Neural crest cell (in vitro differentiated cells): ENCODE measurements at regions not wholly inside any gene's neighbourhood (a gene's known extent, or its start where the extent isn't known, plus 50 kb on each side); places are given as distances from the start of the nearest gene placed in this dataset.

ENCODE experiments used
- DNase-seq: peaks from one replicate; pipeline ENCODE4 v3.0.0; 2021; ENCODE audit warnings: low read depth, mixed read lengths, low spot score
- H3K27ac Mint-ChIP-seq: one replicate; pipeline ENCODE4 v1.8.0; 2021; ENCODE audit warnings: mild to moderate bottlenecking, mixed read lengths; ENCODE audit not compliant: unreplicated experiment
- H3K27me3 Mint-ChIP-seq: 2 replicates; pipeline ENCODE4 v1.8.0; 2021; ENCODE audit warnings: low read depth, mild to moderate bottlenecking, mixed read lengths
- H3K36me3 Mint-ChIP-seq: 2 replicates; pipeline ENCODE4 v1.8.0; 2021; ENCODE audit warnings: low read depth, mild to moderate bottlenecking, mixed read lengths
- H3K4me1 Mint-ChIP-seq: 2 replicates; pipeline ENCODE4 v1.8.0; 2021; ENCODE audit warnings: mixed read lengths
- H3K4me3 Mint-ChIP-seq: one replicate; pipeline ENCODE4 v1.8.0; 2021; ENCODE audit warnings: mild to moderate bottlenecking, mixed read lengths
- H3K9me3 Mint-ChIP-seq: 2 replicates; pipeline ENCODE4 v1.8.0; 2021; ENCODE audit warnings: mixed read lengths
- TF ChIP-seq, protein P1 (sequence below): fragments of 200-600 bp; sonication (generic); conservative IDR thresholded peaks from 2 replicates; pipeline ENCODE4 v1.5.0; 2021; ENCODE audit warnings: antibody characterized with exemption, mild to moderate bottlenecking

DNA sequence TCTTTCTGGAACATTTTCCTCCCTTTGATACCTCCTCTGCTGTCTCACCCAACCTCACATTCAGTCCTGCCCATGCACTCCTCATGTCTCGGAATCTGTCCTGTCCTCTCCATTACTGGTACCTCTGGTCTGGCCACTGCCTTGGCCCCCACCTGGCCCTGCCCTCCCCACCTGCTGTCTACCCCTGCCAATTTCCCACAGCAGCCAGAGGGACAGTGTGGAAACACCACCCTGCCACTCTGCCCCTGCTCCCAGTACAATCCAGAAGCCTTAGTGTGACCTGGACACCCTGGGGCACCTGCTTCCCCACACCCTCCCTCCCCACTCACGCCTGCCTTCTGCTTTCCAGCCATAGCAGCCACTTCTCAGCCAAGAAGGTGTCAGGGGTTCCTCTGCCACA lies 534.4 kb downstream of the MATN1 start:
- H3K36me3 Mint-ChIP-seq, result no peaks in the 10 kb centered on the region
- H3K27ac Mint-ChIP-seq, result no peak overlapping the region
- H3K4me1 Mint-ChIP-seq, result no peaks in the 10 kb centered on the region
- peaks cover 12% of the 10 kb centered on the region for H3K27me3 Mint-ChIP-seq
- H3K9me3 Mint-ChIP-seq, result no peaks in the 10 kb centered on the region
- H3K4me3 Mint-ChIP-seq, result no peak overlapping the region
- TF ChIP-seq, protein P1, sequence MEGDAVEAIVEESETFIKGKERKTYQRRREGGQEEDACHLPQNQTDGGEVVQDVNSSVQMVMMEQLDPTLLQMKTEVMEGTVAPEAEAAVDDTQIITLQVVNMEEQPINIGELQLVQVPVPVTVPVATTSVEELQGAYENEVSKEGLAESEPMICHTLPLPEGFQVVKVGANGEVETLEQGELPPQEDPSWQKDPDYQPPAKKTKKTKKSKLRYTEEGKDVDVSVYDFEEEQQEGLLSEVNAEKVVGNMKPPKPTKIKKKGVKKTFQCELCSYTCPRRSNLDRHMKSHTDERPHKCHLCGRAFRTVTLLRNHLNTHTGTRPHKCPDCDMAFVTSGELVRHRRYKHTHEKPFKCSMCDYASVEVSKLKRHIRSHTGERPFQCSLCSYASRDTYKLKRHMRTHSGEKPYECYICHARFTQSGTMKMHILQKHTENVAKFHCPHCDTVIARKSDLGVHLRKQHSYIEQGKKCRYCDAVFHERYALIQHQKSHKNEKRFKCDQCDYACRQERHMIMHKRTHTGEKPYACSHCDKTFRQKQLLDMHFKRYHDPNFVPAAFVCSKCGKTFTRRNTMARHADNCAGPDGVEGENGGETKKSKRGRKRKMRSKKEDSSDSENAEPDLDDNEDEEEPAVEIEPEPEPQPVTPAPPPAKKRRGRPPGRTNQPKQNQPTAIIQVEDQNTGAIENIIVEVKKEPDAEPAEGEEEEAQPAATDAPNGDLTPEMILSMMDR, result no peak
- no peak for DNase-seq

DNA sequence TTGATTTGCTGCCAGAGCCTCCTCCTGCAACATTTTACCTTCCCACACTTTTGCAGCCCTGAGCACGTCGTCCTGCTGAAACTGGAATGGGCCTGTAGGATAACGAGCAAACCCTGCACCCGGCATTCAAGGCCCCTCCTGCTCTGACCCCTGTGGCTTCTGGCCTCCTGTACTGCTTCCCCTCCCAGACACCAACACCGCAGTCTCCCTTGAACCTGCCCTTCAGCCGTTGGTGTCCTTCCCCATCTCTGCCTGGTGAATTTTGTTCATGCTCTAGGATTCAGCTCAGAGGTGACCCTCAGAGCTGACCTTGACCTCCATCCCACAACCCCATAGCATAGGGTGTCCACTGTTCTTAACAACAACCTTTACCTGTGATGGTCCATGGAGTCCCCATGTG lies 535.1 kb downstream of the MATN1 start:
- H3K36me3 Mint-ChIP-seq, result no peaks in the 10 kb centered on the region
- no peak overlapping the region for H3K27ac Mint-ChIP-seq
- no peaks in the 10 kb centered on the region for H3K4me1 Mint-ChIP-seq
- TF ChIP-seq, protein P1, result no peak
- peaks cover 9% of the 10 kb centered on the region for H3K27me3 Mint-ChIP-seq
- no peak overlapping the region for H3K4me3 Mint-ChIP-seq
- H3K9me3 Mint-ChIP-seq, result no peaks in the 10 kb centered on the region
- DNase-seq, result no peak

DNA sequence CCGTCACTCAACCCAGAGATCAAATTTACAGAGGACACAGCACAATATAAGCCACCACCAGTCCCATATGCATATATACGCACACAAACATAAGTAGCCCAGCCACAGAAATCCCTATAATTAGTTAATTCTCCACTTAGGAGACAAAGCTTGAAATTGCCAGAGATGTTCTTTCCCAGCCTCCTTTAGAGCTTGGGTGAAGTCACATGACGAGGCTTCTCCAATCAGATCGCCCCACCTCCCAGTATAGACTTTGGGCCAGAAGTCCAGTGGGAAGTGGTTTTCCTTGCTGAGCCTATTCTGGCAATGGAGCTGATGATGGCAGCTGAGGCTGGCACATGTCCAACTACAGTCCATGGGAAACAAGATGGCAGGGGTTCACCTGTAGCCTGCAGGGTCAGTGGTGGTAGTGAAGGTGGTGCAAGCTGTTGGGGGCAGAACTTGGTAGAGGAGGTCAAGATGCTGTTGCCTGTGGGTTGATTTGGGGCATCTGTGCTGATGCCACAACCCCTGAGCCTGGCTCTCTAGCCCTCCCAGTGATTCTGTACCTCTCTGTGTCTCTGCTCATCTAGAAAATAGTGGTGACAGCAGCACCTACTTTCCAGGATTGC lies 535.9 kb downstream of the MATN1 start:
- H3K4me3 Mint-ChIP-seq, result no peak overlapping the region
- H3K9me3 Mint-ChIP-seq, result no peaks in the 10 kb centered on the region
- TF ChIP-seq, protein P1, result no peak
- H3K36me3 Mint-ChIP-seq, result no peaks in the 10 kb centered on the region
- peaks cover 15% of the 10 kb centered on the region for H3K27me3 Mint-ChIP-seq
- DNase-seq, result no peak
- no peaks in the 10 kb centered on the region for H3K4me1 Mint-ChIP-seq
- no peak overlapping the region for H3K27ac Mint-ChIP-seq

DNA sequence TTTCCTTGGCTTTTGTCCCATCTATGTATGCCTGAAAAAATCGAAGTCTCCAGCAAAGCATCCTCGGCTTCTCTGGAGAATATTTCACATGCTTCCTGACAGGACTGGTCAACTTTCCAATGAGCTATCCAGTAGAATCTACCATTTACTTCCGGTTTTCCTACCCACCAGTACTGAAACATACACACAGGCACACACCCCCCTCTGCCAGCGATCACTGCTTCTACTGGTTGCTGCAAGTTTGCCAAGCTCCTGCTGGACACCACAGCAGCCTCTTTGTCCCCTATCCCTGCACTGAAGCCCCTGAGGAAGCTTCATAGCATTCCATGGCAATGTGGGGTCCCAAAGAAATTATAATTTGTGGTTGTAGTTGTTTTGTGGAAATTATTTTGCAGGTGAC lies 536.8 kb downstream of the MATN1 start:
- Mint-ChIP-seq H3K36me3 (no peaks in the 10 kb centered on the region), H3K4me3 (no peak overlapping the region), H3K27ac (no peak overlapping the region), H3K4me1 (no peaks in the 10 kb centered on the region), H3K9me3 (no peaks in the 10 kb centered on the region), H3K27me3 (peaks cover 22% of the 10 kb centered on the region)
- no peak for DNase-seq
- TF ChIP-seq, protein P1, result no peak

DNA sequence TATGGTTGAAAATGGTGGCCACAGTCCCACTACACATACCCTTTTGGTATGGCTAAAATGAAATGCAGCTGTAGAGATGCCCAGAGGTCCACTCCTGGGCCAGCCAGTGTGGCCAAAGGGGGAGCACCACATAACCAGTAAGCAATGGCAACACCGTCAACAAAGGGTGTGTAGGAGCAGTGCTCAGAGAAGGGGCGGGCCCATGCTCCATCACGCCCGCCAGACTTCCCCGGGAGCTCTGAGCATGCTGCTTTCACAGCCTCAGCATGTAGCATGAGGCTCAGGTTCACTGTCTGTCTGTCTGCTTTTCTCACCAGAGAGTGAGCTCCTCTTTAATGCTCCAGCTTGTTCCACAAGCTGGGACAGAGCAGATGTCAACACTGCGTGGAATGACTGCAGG lies 537.6 kb downstream of the MATN1 start:
- Mint-ChIP-seq H3K9me3 (no peaks in the 10 kb centered on the region), H3K36me3 (no peaks in the 10 kb centered on the region), H3K27me3 (peaks cover 22% of the 10 kb centered on the region), H3K4me3 (no peak overlapping the region), H3K4me1 (no peaks in the 10 kb centered on the region), H3K27ac (no peak overlapping the region)
- no peak for DNase-seq
- TF ChIP-seq, protein P1, result no peak
